HG03575 (cell line): ENCODE measurements at regions not wholly inside any gene's neighbourhood (a gene's known extent, or its start where the extent isn't known, plus 50 kb on each side); places are given as distances from the start of the nearest gene placed in this dataset.

ENCODE experiments used
- ATAC-seq: cut with Tn5 transposase; IDR thresholded peaks from one replicate; pipeline ENCODE4 v1.9.1; 2021; ENCODE audit not compliant: unreplicated experiment, insufficient number of reproducible peaks, low FRiP score; ENCODE audit errors: extremely low read depth

DNA sequence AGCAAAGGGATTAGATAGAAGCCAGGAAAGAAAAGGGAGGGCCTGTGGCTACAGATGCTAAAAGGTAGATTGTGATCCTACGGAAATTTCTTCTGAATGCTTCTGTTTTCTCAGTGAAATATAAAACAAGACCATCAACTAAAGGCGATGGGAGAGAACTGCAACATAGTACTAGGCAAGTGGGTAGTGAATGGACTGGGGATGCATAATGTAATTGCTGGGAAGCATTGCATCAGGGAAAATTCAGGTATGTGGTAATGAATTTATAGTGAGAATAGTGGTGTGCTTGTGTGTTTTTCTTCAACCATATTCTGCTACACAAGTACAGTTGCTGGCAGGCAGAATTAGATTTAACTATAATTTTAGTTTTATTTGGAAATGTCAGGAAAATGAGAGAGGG, 156.6 kb downstream of the OPN5 start:
- ATAC-seq = no peak

GRCh38 chr6:47936820-47937219, 155.0 kb downstream of the OPN5 start:
- ATAC-seq = no peak

- ATAC-seq = no peak
These were observed 152.2 kb downstream of the OPN5 start for GRCh38 chr6:47934023-47934422.

- no peak for ATAC-seq
These were observed 150.7 kb downstream of the OPN5 start for GRCh38 chr6:47932575-47932974.

DNA sequence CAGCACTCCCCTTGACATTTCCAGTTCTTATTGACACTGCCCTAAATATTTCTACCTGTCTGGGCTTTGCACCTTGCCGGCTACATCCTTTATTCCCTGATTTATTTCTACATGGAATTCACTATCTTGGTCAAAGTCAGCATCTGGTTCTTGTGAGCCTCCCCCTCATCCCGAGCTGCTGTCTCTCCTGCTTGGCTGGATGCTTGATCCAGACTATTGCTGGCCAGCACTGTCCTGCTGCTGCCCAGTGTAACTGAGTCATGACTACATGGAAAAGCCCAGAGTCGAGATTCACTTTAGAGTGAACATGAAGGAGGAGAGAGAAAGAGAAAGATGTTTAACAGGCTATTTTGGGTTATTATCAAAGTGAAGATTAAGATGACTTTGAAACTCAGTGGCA, 142.2 kb downstream of the OPN5 start:
- ATAC-seq = no peak

GRCh38 chr6:47922391-47922790, 140.6 kb downstream of the OPN5 start:
- ATAC-seq = no peak

DNA sequence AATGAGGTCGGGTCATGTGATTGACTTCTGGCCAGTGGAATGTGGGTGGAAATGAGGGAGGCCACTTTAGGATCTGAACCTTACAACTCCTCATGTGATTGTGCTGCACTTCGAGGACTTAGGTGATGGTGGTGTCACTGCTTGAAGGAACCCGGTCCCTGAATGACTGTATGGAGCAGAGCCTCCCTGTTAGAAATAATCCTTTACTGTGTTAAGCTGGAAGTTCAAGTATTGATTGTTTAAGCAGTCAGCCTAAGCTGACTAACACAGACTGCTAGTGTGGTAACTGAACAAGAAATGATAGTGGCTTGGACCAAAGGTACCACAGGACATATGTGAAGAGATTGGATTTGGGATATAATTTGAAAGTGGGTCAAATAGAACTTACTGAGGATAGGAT, 138.0 kb downstream of the OPN5 start:
- ATAC-seq = no peak

GRCh38 chr6:47917811-47918210, 136.0 kb downstream of the OPN5 start:
- no peak for ATAC-seq

GRCh38 chr6:47917202-47917601, 135.4 kb downstream of the OPN5 start:
- no peak for ATAC-seq

- ATAC-seq = no peak
These were observed 133.2 kb downstream of the OPN5 start for GRCh38 chr6:47915017-47915416.

GRCh38 chr6:47908271-47908670, 126.4 kb downstream of the OPN5 start:
- ATAC-seq = no peak

- ATAC-seq = no peak
These were observed 123.9 kb downstream of the OPN5 start for GRCh38 chr6:47905717-47906116.

GRCh38 chr6:47897247-47897646, 115.4 kb downstream of the OPN5 start:
- no peak for ATAC-seq

GRCh38 chr6:47890326-47890875, 108.6 kb downstream of the OPN5 start:
- ATAC-seq = no peak

DNA sequence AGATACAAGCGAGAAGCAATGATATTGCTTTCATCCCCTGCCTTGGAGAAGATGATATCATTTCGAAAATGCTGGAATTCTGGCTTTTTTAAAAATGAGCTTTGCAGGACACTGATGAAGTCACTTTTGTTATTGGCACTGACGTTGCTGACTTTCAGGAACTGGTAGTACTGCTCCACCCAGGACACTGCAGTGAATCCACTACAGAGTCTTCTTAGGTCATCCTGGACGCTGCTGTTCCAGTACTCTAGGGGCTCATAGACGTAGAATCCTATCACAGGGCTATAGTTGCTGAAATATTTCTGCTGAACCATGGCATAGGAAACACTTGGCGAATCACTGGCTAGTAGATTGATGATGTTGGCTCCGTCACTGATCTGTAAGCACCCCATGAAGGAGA, 97.2 kb downstream of the OPN5 start:
- no peak for ATAC-seq
